Panc1 (cell line): ENCODE measurements at regions not wholly inside any gene's neighbourhood (a gene's known extent, or its start where the extent isn't known, plus 50 kb on each side); places are given as distances from the start of the nearest gene placed in this dataset.

ENCODE experiments used
- CTCF ChIP-seq: fragments of 450-650 bp; IDR thresholded peaks from 2 replicates; pipeline ENCODE4 v1.5.1; 2017; ENCODE audit warnings: mild to moderate bottlenecking
- POLR2AphosphoS5 ChIP-seq: IDR thresholded peaks from 2 replicates; pipeline ENCODE4 v1.6.1; 2012; ENCODE audit warnings: mild to moderate bottlenecking, low read depth, low read length, moderate library complexity

DNA sequence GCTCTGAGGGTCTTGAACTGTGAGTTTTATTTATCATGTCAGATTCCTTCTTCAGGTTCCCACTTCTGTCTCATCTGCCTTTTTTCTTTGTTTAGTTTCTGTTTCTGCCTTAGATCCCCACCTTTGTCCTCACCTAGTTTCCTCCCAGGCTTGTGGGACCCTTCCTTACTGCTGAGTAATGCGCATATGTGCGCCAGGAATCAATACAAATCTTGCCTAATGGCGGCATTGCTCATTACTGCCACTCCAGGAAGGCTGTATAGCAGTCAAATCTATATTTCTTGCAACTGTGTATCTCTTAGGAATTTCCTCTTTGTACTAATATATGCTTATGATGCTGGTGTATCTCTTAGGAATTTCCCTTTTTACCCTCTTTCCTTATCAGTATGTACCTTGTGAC lies 465.4 kb downstream of the DMRT2 start:
- TF ChIP-seq POLR2AphosphoS5 (no peak), CTCF (no peak)
